Mesothelial cell of epicardium (in vitro differentiated cells): ENCODE measurements at regions not wholly inside any gene's neighbourhood (a gene's known extent, or its start where the extent isn't known, plus 50 kb on each side); places are given as distances from the start of the nearest gene placed in this dataset.

ENCODE experiments used
- DNase-seq, 2 experiments: peaks; one replicate each; pipeline ENCODE4 v3.0.0; 2021; ENCODE audit warnings: low spot score in 2 of 2; ENCODE audit not compliant: unreplicated experiment in 2 of 2
- H3K27ac Mint-ChIP-seq: 2 replicates; pipeline ENCODE4 v1.8.0; 2021; ENCODE audit warnings: mixed read lengths
- H3K27me3 Mint-ChIP-seq: 2 replicates; pipeline ENCODE4 v1.8.0; 2021; ENCODE audit warnings: low read depth, mixed read lengths
- H3K36me3 Mint-ChIP-seq: 2 replicates; pipeline ENCODE4 v1.8.0; 2021; ENCODE audit warnings: mixed read lengths
- H3K4me1 Mint-ChIP-seq: 2 replicates; pipeline ENCODE4 v1.8.0; 2021; ENCODE audit warnings: mixed read lengths
- H3K4me3 Mint-ChIP-seq: 2 replicates; pipeline ENCODE4 v1.8.0; 2021; ENCODE audit warnings: mild to moderate bottlenecking, moderate library complexity, mixed read lengths
- H3K9me3 Mint-ChIP-seq: 2 replicates; pipeline ENCODE4 v1.8.0; 2021; ENCODE audit warnings: mixed read lengths
- CTCF ChIP-seq: fragments of 200-600 bp; sonication (generic); IDR thresholded peaks from one replicate; pipeline ENCODE4 v1.5.0; 2021; ENCODE audit warnings: antibody characterized with exemption; ENCODE audit not compliant: unreplicated experiment

DNA sequence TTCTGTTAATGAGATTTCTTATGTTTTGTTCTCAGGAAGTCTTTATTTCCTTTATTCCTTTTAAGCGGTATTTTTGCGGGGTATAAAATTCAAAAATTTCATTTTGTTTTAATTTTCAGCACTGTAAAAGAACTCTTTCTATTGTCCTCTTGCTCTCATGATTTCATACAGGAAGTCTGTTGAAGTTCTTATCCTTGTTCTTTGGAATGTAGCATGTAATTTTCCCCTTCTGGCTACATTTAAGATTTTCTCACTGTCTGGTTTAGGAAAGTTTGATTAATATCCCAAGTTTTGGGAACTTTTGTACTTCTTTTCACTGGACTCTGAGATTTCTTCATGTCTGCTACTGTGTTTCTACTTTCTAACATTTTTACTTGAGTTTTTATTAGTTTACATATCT, 581.4 kb upstream of the GJE1 start:
- Mint-ChIP-seq H3K4me3 (no peak overlapping the region), H3K9me3 (peaks cover 41% of the 10 kb centered on the region)
- no peak for DNase-seq

DNA sequence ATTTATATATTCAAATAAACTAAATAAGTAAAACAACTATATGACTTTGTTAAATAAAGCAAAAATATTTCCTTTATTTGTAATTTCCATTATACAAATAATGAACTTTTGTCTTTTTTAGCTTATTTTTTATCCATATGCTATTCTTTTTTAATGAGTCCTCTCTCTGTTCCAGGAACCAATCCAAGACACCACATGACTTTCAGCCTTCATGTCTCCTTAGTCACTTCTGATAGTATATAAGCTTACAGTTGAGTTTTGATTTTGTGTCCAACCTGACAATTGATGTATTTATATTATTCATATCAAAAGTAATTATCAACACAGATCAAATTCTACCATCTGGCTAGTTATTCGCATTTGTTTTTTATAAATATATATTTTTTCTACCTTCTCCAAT, 582.3 kb upstream of the GJE1 start:
- H3K9me3 Mint-ChIP-seq = peaks cover 46% of the 10 kb centered on the region
- H3K36me3 Mint-ChIP-seq = peaks cover 10% of the 10 kb centered on the region
- H3K27me3 Mint-ChIP-seq = no peaks in the 10 kb centered on the region
- no peak overlapping the region for H3K27ac Mint-ChIP-seq
- TF ChIP-seq CTCF = no peak
- H3K4me3 Mint-ChIP-seq = no peak overlapping the region
- H3K4me1 Mint-ChIP-seq = peaks cover 5% of the 10 kb centered on the region
- no peak for DNase-seq

More for the DNA sequence above, 581.4 kb upstream of the GJE1 start:
- no peak for TF ChIP-seq CTCF
- peaks cover 5% of the 10 kb centered on the region for H3K4me1 Mint-ChIP-seq
- H3K27me3 Mint-ChIP-seq = no peaks in the 10 kb centered on the region
- peaks cover 10% of the 10 kb centered on the region for H3K36me3 Mint-ChIP-seq
- no peak overlapping the region for H3K27ac Mint-ChIP-seq

DNA sequence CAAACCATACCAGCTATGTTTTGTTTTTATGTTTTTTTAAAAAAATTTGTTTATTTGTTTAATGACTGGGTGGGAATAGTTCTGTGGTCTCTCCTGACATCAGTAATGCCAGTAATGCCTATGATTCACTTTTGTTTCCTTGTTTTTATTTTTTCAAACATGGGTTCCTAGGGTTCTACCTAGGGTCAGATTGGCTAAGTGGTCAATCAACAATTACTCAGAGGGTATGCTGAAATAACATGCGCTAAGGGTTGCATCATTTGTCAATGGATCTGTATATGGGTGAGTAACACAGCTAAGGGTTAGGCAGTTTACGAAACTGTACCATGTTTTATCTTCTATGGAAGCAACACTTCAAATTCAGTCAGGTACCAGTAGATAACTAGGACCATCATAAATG, 583.8 kb upstream of the GJE1 start:
- Mint-ChIP-seq H3K4me3 (no peak overlapping the region), H3K4me1 (peaks cover 5% of the 10 kb centered on the region), H3K27me3 (no peaks in the 10 kb centered on the region), H3K9me3 (peaks cover 49% of the 10 kb centered on the region), H3K36me3 (peaks cover 10% of the 10 kb centered on the region), H3K27ac (no peak overlapping the region)
- TF ChIP-seq CTCF = no peak
- no peak for DNase-seq

DNA sequence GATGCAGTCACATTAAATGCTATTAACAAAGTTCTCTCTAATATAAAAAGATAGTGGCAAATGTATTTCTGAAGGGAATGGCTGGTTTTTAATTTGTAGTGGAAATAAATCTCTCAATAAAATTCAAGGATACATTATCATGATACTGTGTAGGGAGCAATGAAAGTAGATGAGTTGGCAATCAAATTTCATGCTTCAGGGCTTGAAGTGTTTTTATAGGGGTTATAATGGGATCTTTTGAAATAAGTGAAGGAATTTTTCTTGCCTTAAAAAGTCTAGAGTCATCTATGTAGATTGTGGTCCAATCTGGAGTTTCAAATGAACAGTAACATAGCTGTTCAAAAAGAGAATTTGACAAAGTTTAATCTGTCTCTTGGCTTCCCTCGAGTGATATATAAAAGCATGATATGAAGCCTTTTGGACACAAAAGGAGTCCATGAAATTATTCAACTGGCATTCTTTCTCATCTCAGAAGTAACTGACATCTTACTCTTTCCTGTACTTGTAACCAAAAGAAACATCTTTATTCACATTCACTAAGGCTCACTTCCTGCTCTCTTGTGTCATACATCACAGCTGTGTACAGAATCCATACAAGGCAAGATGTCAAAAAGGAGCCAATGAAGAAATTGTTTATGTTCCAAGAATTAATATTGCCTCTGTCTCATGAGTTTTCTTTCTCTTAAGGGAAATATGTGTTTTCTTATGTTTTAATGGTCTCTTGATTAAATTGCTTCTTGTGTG, 591.0 kb upstream of the GJE1 start:
- Mint-ChIP-seq H3K4me1 (no peaks in the 10 kb centered on the region), H3K9me3 (peaks cover 12% of the 10 kb centered on the region), H3K36me3 (no peaks in the 10 kb centered on the region), H3K4me3 (no peak overlapping the region), H3K27ac (no peak overlapping the region), H3K27me3 (no peaks in the 10 kb centered on the region)
- no peak for DNase-seq
- TF ChIP-seq CTCF = no peak

DNA sequence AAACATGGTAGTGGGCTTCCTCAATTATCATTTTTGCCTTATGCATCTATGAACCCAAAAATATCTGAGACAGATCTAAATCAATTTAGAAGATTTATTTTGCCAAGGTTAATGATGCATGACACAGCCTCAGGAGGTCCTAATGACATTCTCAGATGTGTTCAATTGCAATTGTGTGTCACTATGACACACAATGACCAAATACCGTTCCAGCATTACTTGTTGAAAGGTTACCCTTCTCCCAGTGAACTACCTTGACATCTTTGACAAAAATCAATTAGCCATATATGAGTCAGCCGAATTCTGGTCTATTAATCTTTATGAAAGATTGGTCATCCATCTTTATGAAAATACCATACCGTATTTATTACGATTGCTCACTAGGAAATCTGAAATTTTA, 592.5 kb upstream of the GJE1 start:
- H3K27me3 Mint-ChIP-seq = no peaks in the 10 kb centered on the region
- no peaks in the 10 kb centered on the region for H3K4me1 Mint-ChIP-seq
- TF ChIP-seq CTCF = no peak
- H3K4me3 Mint-ChIP-seq = no peak overlapping the region
- no peak for DNase-seq
- H3K36me3 Mint-ChIP-seq = no peaks in the 10 kb centered on the region
- no peak overlapping the region for H3K27ac Mint-ChIP-seq
- H3K9me3 Mint-ChIP-seq = peaks cover 4% of the 10 kb centered on the region
